ENCODE measurements at regions not wholly inside any gene's neighbourhood (a gene's known extent, or its start where the extent isn't known, plus 50 kb on each side); places are given as distances from the start of the nearest gene placed in this dataset.

GRCh38 chr9:18331310-18331684 lies 142.7 kb upstream of the ADAMTSL1 start:
- no peak overlapping the region for H3K27ac ChIP-seq (ENCODE audit: extremely low read length, insufficient read depth, low read length)
- POLR2A ChIA-PET: no interaction called here
- ATAC-seq: no peak
- no peaks in the 10 kb centered on the region for H3K9me3 ChIP-seq (ENCODE audit: low read length)
- H3K27me3 ChIP-seq (ENCODE audit: control insufficient read depth in 1 of 2, insufficient read depth in 2 of 2, low read length in 2 of 2): no peaks in the 10 kb centered on the region
- H3K4me1 ChIP-seq (ENCODE audit: insufficient read depth, low read length): no peaks in the 10 kb centered on the region
- no peak overlapping the region for H3K9ac ChIP-seq (ENCODE audit: insufficient read depth, low read depth, low read length)
- no peaks in the 10 kb centered on the region for H3K79me2 ChIP-seq (ENCODE audit: insufficient read depth, low read length)
- DNase-seq (ENCODE audit: low spot score): no peak
- no peak overlapping the region for H2AFZ ChIP-seq (ENCODE audit: low read length)
- H3K36me3 ChIP-seq (replicated peaks in 1 of 2; ENCODE audit: control insufficient read depth in 1 of 2, insufficient read depth in 2 of 2, low read length in 2 of 2): no peaks in the 10 kb centered on the region
- FAIRE-seq: no peak
- no TSS peak for BruUV-seq (replicated peaks)
- CTCF ChIA-PET (ENCODE audit: low intra/inter-chr PET ratio, low total read pairs): no interaction called here
- no peak overlapping the region for H3K4me3 ChIP-seq (replicated peaks in 1 of 3; ENCODE audit: insufficient read depth in 1 of 3, low read depth in 2 of 3, low read length in 3 of 3)
- no peak overlapping the region for H3K4me2 ChIP-seq (ENCODE audit: low read depth, low read length)
- in situ Hi-C loops (cut with HindIII; ENCODE audit: extremely low pct_ligation_motif_present, low pct_unique_long_range_greater_than_20kb) (no loop called here), intact Hi-C loops (cut with micrococcal nuclease; ENCODE audit: unreplicated experiment) (no loop called here)
- H4K20me1 ChIP-seq (ENCODE audit: insufficient read depth, low read length): no peaks in the 10 kb centered on the region
- TF ChIP-seq EP300 (IDR thresholded peaks at IDR 0.05; ENCODE audit: low read depth in 2 of 2, low read length in 2 of 2) (no peak), EP300 (CRISPR knock-in tag; IDR thresholded peaks at IDR 0.05; ENCODE audit: borderline replicate concordance) (no peak), ZNF672 (CRISPR knock-in tag; IDR thresholded peaks at IDR 0.05) (no peak), TBL1XR1 (IDR thresholded peaks at IDR 0.05; ENCODE audit: borderline replicate concordance, low read length, partially characterized antibody) (no peak), MLX (CRISPR knock-in tag; IDR thresholded peaks at IDR 0.05) (no peak), ZBTB7A (CRISPR knock-in tag; IDR thresholded peaks at IDR 0.05) (no peak), ARNT2 (CRISPR knock-in tag; IDR thresholded peaks at IDR 0.05; ENCODE audit: low read depth) (no peak), MAF1 (CRISPR knock-in tag; IDR thresholded peaks at IDR 0.05; ENCODE audit: borderline replicate concordance) (no peak), ZNF407 (CRISPR knock-in tag; IDR thresholded peaks at IDR 0.05; ENCODE audit: not compliant biosample characterization) (no peak), AKNA (CRISPR knock-in tag; IDR thresholded peaks at IDR 0.05; ENCODE audit: borderline replicate concordance) (no peak), ZBTB7B (CRISPR knock-in tag; IDR thresholded peaks at IDR 0.05) (no peak), ZNF468 (CRISPR knock-in tag; IDR thresholded peaks at IDR 0.05) (no peak)

Measured in HepG2 (cell line).